ENCODE measurements at regions not wholly inside any gene's neighbourhood (a gene's known extent, or its start where the extent isn't known, plus 50 kb on each side); places are given as distances from the start of the nearest gene placed in this dataset.
A peak's percentile ranks its signal among the peaks of the same experiment; 100 is the strongest.

GRCh38 chr2:41483982-41484857, 563.6 kb upstream of the PKDCC start:
- no peak for DNase-seq (ENCODE audit: low spot score)

GRCh38 chr2:41484858-41485234, 563.0 kb upstream of the PKDCC start:
- no peak for DNase-seq (ENCODE audit: low spot score)

- DNase-seq (ENCODE audit: low spot score), result no peak
Measured at GRCh38 chr2:41486948-41487347, 560.9 kb upstream of the PKDCC start.

GRCh38 chr2:41488888-41489287, 558.9 kb upstream of the PKDCC start:
- DNase-seq (ENCODE audit: low spot score), result peak; percentile 23

- no peak for DNase-seq (ENCODE audit: low spot score)
Measured at GRCh38 chr2:41489638-41490037, 558.2 kb upstream of the PKDCC start.

GRCh38 chr2:41495050-41495449, 552.8 kb upstream of the PKDCC start:
- DNase-seq (ENCODE audit: low spot score), result no peak

GRCh38 chr2:41496908-41497307, 550.9 kb upstream of the PKDCC start:
- DNase-seq (ENCODE audit: low spot score), result no peak

- DNase-seq (ENCODE audit: low spot score), result no peak
Measured at GRCh38 chr2:41498781-41499180, 549.0 kb upstream of the PKDCC start.

GRCh38 chr2:41500895-41501294, 546.9 kb upstream of the PKDCC start:
- DNase-seq (ENCODE audit: low spot score), result no peak

GRCh38 chr2:41502752-41503151, 545.1 kb upstream of the PKDCC start:
- no peak for DNase-seq (ENCODE audit: low spot score)

- no peak for DNase-seq (ENCODE audit: low spot score)
Measured at GRCh38 chr2:41504532-41504931, 543.3 kb upstream of the PKDCC start.

- no peak for DNase-seq (ENCODE audit: low spot score)
Measured at GRCh38 chr2:41510108-41510507, 537.7 kb upstream of the PKDCC start.

GRCh38 chr2:41521211-41521610, 526.6 kb upstream of the PKDCC start:
- DNase-seq (ENCODE audit: low spot score), result no peak

- DNase-seq (ENCODE audit: low spot score), result no peak
Measured at GRCh38 chr2:41527525-41528323, 520.1 kb upstream of the PKDCC start.

GRCh38 chr2:41535575-41535974, 512.2 kb upstream of the PKDCC start:
- no peak for DNase-seq (ENCODE audit: low spot score)

GRCh38 chr2:41540272-41540998, 507.4 kb upstream of the PKDCC start:
- no peak for DNase-seq (ENCODE audit: low spot score)

GRCh38 chr2:41543726-41544125, 504.1 kb upstream of the PKDCC start:
- DNase-seq (ENCODE audit: low spot score), result no peak

- DNase-seq (ENCODE audit: low spot score), result no peak
Measured at GRCh38 chr2:41544709-41545108, 503.1 kb upstream of the PKDCC start.

GRCh38 chr2:41546031-41546430, 501.8 kb upstream of the PKDCC start:
- DNase-seq (ENCODE audit: low spot score), result no peak

- no peak for DNase-seq (ENCODE audit: low spot score)
Measured at GRCh38 chr2:41568648-41569047, 479.2 kb upstream of the PKDCC start.

GRCh38 chr2:41572154-41572553, 475.7 kb upstream of the PKDCC start:
- no peak for DNase-seq (ENCODE audit: low spot score)

- DNase-seq (ENCODE audit: low spot score), result no peak
Measured at GRCh38 chr2:41576423-41576822, 471.4 kb upstream of the PKDCC start.

GRCh38 chr2:41579806-41580205, 468.0 kb upstream of the PKDCC start:
- DNase-seq (ENCODE audit: low spot score), result no peak

Measured in pons (tissue), 1 donor.